GM10248 (cell line): ENCODE measurements at regions not wholly inside any gene's neighbourhood (a gene's known extent, or its start where the extent isn't known, plus 50 kb on each side); places are given as distances from the start of the nearest gene placed in this dataset.

Experiments
- CTCF ChIA-PET: fragments of 300-600 bp; sonication (Branson Sonifier 250); formaldehyde crosslinking; extraction: SDS; loops from one replicate; lab custom pipeline; 2021; ENCODE audit warnings: antibody characterized with exemption; lab: Yijun Ruan, JAX
- POLR2A ChIA-PET: fragments of 350-650 bp; sonication (Branson Sonifier 250); formaldehyde crosslinking; extraction: SDS; loops from one replicate; lab custom pipeline; 2020; ENCODE audit warnings: antibody characterized with exemption; lab: Yijun Ruan, JAX
- DNase-seq: peaks from one replicate; pipeline ENCODE4 v3.0.0; 2012; ENCODE audit errors: extremely low spot score
- TF ChIP-seq, protein P1 (sequence below): IDR thresholded peaks from 2 replicates; pipeline ENCODE4 v1.5.1; 2012; ENCODE audit warnings: mild to moderate bottlenecking, low read depth; ENCODE audit errors: extremely low read depth, missing control alignments, control extremely low read depth

DNA sequence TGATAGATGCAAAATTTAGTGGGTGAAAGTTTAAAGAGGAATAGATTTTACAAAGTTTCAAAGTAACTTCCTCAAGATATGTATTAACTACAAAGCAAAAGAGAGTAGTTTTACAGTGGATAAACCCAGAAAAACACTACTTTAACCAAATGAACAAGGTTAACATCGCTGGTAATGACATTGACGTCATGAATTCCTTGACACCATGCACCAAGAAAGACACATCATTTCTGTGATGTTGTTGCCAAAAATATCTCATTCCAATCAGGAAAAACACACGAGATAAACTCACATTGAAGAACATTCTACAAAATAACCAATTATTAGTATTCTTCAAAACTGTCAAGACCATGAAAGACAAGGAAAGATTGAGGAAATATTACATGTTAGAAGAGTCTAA is 605.6 kb upstream of the SETBP1 start:
- TF ChIP-seq, protein P1, sequence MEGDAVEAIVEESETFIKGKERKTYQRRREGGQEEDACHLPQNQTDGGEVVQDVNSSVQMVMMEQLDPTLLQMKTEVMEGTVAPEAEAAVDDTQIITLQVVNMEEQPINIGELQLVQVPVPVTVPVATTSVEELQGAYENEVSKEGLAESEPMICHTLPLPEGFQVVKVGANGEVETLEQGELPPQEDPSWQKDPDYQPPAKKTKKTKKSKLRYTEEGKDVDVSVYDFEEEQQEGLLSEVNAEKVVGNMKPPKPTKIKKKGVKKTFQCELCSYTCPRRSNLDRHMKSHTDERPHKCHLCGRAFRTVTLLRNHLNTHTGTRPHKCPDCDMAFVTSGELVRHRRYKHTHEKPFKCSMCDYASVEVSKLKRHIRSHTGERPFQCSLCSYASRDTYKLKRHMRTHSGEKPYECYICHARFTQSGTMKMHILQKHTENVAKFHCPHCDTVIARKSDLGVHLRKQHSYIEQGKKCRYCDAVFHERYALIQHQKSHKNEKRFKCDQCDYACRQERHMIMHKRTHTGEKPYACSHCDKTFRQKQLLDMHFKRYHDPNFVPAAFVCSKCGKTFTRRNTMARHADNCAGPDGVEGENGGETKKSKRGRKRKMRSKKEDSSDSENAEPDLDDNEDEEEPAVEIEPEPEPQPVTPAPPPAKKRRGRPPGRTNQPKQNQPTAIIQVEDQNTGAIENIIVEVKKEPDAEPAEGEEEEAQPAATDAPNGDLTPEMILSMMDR, result no peak
- POLR2A ChIA-PET, result no interaction called here
- CTCF ChIA-PET, result no interaction called here
- DNase-seq, result no peak

DNA sequence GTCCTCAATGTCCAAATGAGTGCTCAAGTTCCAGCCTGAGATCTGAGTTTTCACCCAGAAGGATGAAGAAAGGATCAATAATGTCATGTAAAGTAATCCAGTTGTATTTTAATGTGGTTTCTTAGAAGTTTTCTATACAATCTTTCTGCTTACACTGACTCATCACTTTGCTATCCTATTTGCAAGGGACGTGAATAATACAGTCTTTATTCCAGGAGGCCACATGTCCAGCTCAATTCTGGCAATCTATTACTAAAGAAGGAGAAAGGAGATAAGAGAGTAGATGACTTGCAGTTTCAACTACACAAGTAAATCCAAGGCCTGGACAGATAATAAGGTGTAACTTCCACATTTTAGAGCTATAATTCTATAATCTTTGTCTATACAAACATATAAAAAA is 601.1 kb upstream of the SETBP1 start:
- POLR2A ChIA-PET, result no interaction called here
- CTCF ChIA-PET, result interaction anchor here (0.9 kb wide), 1 partner anchor 11 kb away, joined by 3 read pairs; no protein-coding TSS in a partner anchor
- no peak for DNase-seq
- TF ChIP-seq, protein P1, result no peak

DNA sequence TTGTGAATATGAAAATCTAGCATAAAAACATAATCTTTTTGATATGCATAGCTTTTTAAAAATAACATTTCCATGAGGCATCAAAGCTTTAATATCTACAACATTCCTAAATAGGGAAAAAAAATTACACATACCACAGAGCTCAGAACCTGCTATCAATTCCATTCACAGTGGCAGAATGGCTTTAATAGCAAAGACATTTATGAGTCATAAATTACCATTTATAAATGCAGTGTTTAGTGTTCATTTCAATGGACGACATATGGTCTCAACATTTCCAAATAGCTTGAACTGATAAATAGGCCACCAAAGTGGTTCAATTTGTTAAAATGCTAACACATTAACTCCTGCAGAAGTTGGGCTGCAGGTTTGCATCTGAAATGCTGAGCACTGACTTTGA is 600.6 kb upstream of the SETBP1 start:
- ChIA-PET POLR2A (no interaction called here), CTCF (interaction anchor here (0.9 kb wide), 1 partner anchor 11 kb away, joined by 3 read pairs; no protein-coding TSS in a partner anchor)
- no peak for DNase-seq
- TF ChIP-seq, protein P1, result no peak

DNA sequence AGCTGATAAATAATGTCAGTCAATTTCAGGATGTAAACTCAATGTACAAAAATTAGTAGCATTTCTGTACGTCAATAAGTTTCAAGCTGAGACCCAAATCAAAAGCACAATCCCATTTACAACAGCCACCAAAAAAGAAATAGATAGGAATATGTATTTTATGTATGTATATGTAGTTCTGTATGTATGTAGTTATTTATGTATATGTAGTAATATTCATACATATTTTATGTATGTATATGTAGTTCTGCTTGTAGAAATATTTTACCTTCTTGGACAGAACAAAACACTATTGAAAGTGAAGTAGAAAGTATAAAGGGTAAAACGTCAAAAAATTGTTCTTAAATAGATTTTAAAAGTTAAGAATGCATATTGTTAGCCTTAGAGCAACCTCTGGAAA is 591.0 kb upstream of the SETBP1 start:
- POLR2A ChIA-PET, result no interaction called here
- DNase-seq, result no peak
- TF ChIP-seq, protein P1, result no peak
- CTCF ChIA-PET, result interaction anchor here (1.3 kb wide), 1 partner anchor 8 kb away, joined by 3 read pairs; no protein-coding TSS in a partner anchor

DNA sequence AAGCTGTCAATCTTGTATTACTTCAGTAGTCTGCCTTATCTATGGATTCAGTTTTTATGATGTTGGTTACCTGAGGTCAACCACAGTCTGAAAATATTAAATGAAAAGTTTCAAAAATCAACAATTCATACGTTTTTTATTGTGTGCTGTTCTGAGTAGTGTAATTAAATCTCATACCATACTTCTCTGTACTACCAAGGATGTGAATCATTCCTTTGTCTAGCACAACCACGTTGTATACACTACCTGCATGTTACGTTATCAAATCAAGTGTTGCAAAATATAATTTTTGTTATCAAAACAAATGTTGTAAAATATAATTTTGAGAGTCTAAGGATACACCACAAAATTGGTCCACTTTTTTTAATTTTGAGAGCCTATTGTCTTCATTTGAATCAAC is 590.2 kb upstream of the SETBP1 start:
- ChIA-PET POLR2A (no interaction called here), CTCF (no interaction called here)
- DNase-seq, result no peak
- TF ChIP-seq, protein P1, result no peak

DNA sequence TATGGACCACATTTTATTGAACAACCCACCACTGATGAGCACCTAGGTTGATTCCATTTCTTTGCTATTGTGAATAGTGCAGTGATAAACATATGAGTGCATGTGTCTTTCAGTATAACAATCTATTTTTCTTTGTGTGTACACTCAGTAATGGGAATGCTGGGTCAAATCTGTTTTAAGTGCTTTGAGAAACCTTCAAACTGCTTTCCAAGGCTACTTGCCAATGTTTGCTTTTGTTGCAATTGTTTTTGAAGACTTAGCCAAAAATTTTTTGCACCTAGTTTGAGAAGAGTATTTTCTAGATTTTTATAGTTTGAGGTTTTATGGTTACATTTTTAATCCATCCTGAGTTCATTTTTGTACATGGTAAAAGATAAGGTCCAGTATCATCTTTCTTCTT is 587.4 kb upstream of the SETBP1 start:
- CTCF ChIA-PET, result interaction anchor here (1.4 kb wide), 1 partner anchor 10 kb away, joined by 3 read pairs; no protein-coding TSS in a partner anchor
- TF ChIP-seq, protein P1, result no peak
- no peak for DNase-seq
- POLR2A ChIA-PET, result no interaction called here

DNA sequence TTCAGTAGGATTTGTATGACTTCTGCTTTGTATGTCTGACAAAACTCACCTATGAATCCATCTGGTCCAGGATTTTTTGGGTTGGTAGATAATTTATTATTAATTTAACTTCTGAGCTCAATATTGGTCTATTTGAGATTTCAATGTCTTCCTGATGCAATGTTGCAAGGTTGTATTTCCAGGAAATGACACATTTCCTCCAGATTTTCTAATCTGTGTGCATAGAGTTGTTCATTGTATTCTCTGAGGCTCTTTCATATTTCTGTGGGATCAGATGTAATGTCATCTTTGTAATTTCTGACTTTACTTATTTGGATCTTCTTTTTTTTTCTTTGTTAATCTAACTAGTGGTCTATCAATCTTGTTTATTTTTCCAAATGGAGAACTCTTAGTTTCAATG is 584.7 kb upstream of the SETBP1 start:
- no peak for DNase-seq
- CTCF ChIA-PET, result no interaction called here
- POLR2A ChIA-PET, result no interaction called here
- TF ChIP-seq, protein P1, result no peak
